ENCODE measurements at regions not wholly inside any gene's neighbourhood (a gene's known extent, or its start where the extent isn't known, plus 50 kb on each side); places are given as distances from the start of the nearest gene placed in this dataset.

GRCh38 chr7:68967598-68967997 is 630.7 kb upstream of the AUTS2 start:
- TF ChIP-seq CTCF (conservative IDR thresholded peaks at IDR 0.05 in 1 of 2, IDR thresholded peaks at IDR 0.05 in 1 of 2; ENCODE audit: low read depth in 1 of 2, low read length in 2 of 2) (no peak), EZH2 (IDR thresholded peaks at IDR 0.05; ENCODE audit: low read length, missing control alignments) (no peak)

Data from fibroblast of lung (primary cell).